A549 (cell line): ENCODE measurements at regions not wholly inside any gene's neighbourhood (a gene's known extent, or its start where the extent isn't known, plus 50 kb on each side); places are given as distances from the start of the nearest gene placed in this dataset.

Experiments
- ATAC-seq, 2 experiments: fragments of 200-7000 bp in 1 of 2; fragments of >200 bp in 1 of 2; cut with Nextera tagmentation in 1 of 2; cut with Tn5 transposase in 1 of 2; 3 replicates each; pipeline versions ENCODE4 v1.8.0 to v1.9.1; 2018 to 2020; ENCODE audit warnings: mild to moderate bottlenecking in 1 of 2, moderate library complexity in 1 of 2
- CTCF ChIA-PET: fragments of 300-600 bp; sonication (Branson Sonifier 250); formaldehyde crosslinking; extraction: SDS; loops from one replicate; lab custom pipeline; 2021; ENCODE audit warnings: antibody characterized with exemption, inconsistent platforms; lab: Yijun Ruan, JAX
- POLR2A ChIA-PET: fragments of 350-600 bp; formaldehyde crosslinking; extraction: SDS; loops from one replicate; lab custom pipeline; 2021; ENCODE audit warnings: antibody characterized with exemption, inconsistent platforms; lab: Yijun Ruan, JAX
- DNase-seq, 2 experiments: peaks; one replicate each; pipeline versions ENCODE4 v3.0.0 to v3.0.0-alpha.2; 2011 to 2016; ENCODE audit warnings: low read depth in 1 of 2, low spot score in 1 of 2
- FAIRE-seq: peaks from 2 replicates; lab custom pipeline; 2011; peaks lifted over from hg19 to GRCh38; lab: Jason Lieb, UNC
- H3K27ac ChIP-seq, 2 experiments: fragments of >200 bp; sonication (Bioruptor Twin); formaldehyde crosslinking; 3 replicates each; pipeline ENCODE4 v1.5.1; 2016 to 2017
- H3K4me1 ChIP-seq: fragments of >200 bp; sonication (Bioruptor Twin); formaldehyde crosslinking; 3 replicates; pipeline ENCODE4 v1.6.1; 2016
- H3K4me2 ChIP-seq: fragments of >200 bp; sonication (Bioruptor Twin); formaldehyde crosslinking; 3 replicates; pipeline ENCODE4 v1.6.1; 2016
- H3K4me3 ChIP-seq: fragments of >200 bp; sonication (Bioruptor Twin); formaldehyde crosslinking; 3 replicates; pipeline ENCODE4 v1.5.1; 2016
- H3K9me3 ChIP-seq: fragments of >200 bp; sonication (Bioruptor Twin); formaldehyde crosslinking; 3 replicates; pipeline ENCODE4 v1.6.1; 2016
- ATOH8 ChIP-seq: fragments of 250-450 bp; sonication (Bioruptor Pico); IDR thresholded peaks from 2 replicates; pipeline ENCODE4 v1.5.0; 2020; ENCODE audit warnings: low read depth, mild to moderate bottlenecking, moderate library complexity
- CBX8 ChIP-seq: fragments of 200-600 bp; sonication (generic); IDR thresholded peaks from 2 replicates; pipeline ENCODE4 v1.6.1; 2016
- CEBPB ChIP-seq, 2 experiments: fragments of >200 bp in 1 of 2; sonication (Bioruptor Twin) in 1 of 2; formaldehyde crosslinking in 1 of 2; IDR thresholded peaks; 2 replicates each; pipeline ENCODE4 v1.6.1; 2012 to 2016
- CHD2 ChIP-seq: fragments of 150-350 bp; IDR thresholded peaks from 2 replicates; pipeline ENCODE4 v1.6.1; 2014; ENCODE audit warnings: low read length; ENCODE audit not compliant: partially characterized antibody
- CHD4 ChIP-seq: fragments of 200-600 bp; sonication (generic); IDR thresholded peaks from 2 replicates; pipeline ENCODE4 v1.6.1; 2016; ENCODE audit warnings: antibody characterized with exemption, mild to moderate bottlenecking, borderline replicate concordance
- E2F6 ChIP-seq: IDR thresholded peaks from 2 replicates; pipeline ENCODE4 v1.6.1; 2012; ENCODE audit warnings: low read depth, borderline replicate concordance
- ELK1 ChIP-seq: fragments of 150-350 bp; IDR thresholded peaks from 2 replicates; pipeline ENCODE4 v1.6.1; 2014; ENCODE audit warnings: low read depth, mild to moderate bottlenecking, low read length
- FOSB ChIP-seq: fragments of 250-450 bp; sonication (Bioruptor Pico); IDR thresholded peaks from 2 replicates; pipeline ENCODE4 v1.5.0; 2020; ENCODE audit warnings: mild to moderate bottlenecking, moderate library complexity
- FOXS1 ChIP-seq: fragments of 250-450 bp; sonication (Bioruptor Pico); IDR thresholded peaks from 2 replicates; pipeline ENCODE4 v1.5.0; 2020; ENCODE audit warnings: mild to moderate bottlenecking, moderate library complexity
- GATA3 ChIP-seq: IDR thresholded peaks from 2 replicates; pipeline ENCODE4 v1.6.1; 2012; ENCODE audit warnings: borderline replicate concordance
- HDAC2 ChIP-seq: fragments of 200-600 bp; sonication (generic); IDR thresholded peaks from 2 replicates; pipeline ENCODE4 v1.6.1; 2016
- HES2 ChIP-seq: fragments of >200 bp; sonication (Bioruptor Twin); formaldehyde crosslinking; IDR thresholded peaks from 2 replicates; pipeline ENCODE4 v1.6.1; 2016
- HEYL ChIP-seq: fragments of 250-450 bp; sonication (Bioruptor Pico); IDR thresholded peaks from 2 replicates; pipeline ENCODE4 v1.8.0; 2021; ENCODE audit warnings: mild to moderate bottlenecking, moderate library complexity
- HMGXB4 ChIP-seq: fragments of 250-450 bp; sonication (Bioruptor Pico); IDR thresholded peaks from 2 replicates; pipeline ENCODE4 v1.5.0; 2021; ENCODE audit warnings: mild to moderate bottlenecking, moderate library complexity, borderline replicate concordance
- HOXA7 ChIP-seq: fragments of 250-450 bp; sonication (Bioruptor Pico); IDR thresholded peaks from 2 replicates; pipeline ENCODE4 v1.5.0; 2020; ENCODE audit warnings: mild to moderate bottlenecking, moderate library complexity
- HOXB5 ChIP-seq: fragments of 250-450 bp; sonication (Bioruptor Pico); IDR thresholded peaks from 2 replicates; pipeline ENCODE4 v1.5.0; 2020; ENCODE audit warnings: mild to moderate bottlenecking, moderate library complexity
- JUN ChIP-seq, 2 experiments: fragments of >200 bp; sonication (Bioruptor Twin); formaldehyde crosslinking; IDR thresholded peaks; 2 replicates in 1 of 2; 3 replicates in 1 of 2; pipeline ENCODE4 v1.6.1; 2016 to 2017
- JUNB ChIP-seq: fragments of >200 bp; sonication (Bioruptor Twin); formaldehyde crosslinking; IDR thresholded peaks from 2 replicates; pipeline ENCODE4 v1.6.1; 2016
- KDM5A ChIP-seq: fragments of 200-600 bp; sonication (generic); IDR thresholded peaks from 2 replicates; pipeline ENCODE4 v1.6.1; 2016; ENCODE audit warnings: antibody characterized with exemption, mild to moderate bottlenecking
- MAFK ChIP-seq: fragments of 450-650 bp; IDR thresholded peaks from 2 replicates; pipeline ENCODE4 v1.6.1; 2014; ENCODE audit not compliant: partially characterized antibody
- MAZ ChIP-seq: fragments of 150-350 bp; IDR thresholded peaks from 2 replicates; pipeline ENCODE4 v1.6.1; 2014; ENCODE audit warnings: antibody characterized with exemption, low read depth, low read length, borderline replicate concordance
- PHF8 ChIP-seq: fragments of 200-600 bp; sonication (generic); IDR thresholded peaks from 2 replicates; pipeline ENCODE4 v1.6.1; 2016; ENCODE audit warnings: low read depth, mild to moderate bottlenecking, antibody characterized with exemption, moderate library complexity, borderline replicate concordance
- POLR2AphosphoS2 ChIP-seq: conservative IDR thresholded peaks from 2 replicates; pipeline ENCODE4 v1.6.1; 2012; ENCODE audit warnings: low read length, improper control_type of control experiment, inconsistent platforms
- RARB ChIP-seq: fragments of 250-450 bp; sonication (Bioruptor Pico); IDR thresholded peaks from 2 replicates; pipeline ENCODE4 v1.8.0; 2021; ENCODE audit warnings: mild to moderate bottlenecking, moderate library complexity
- RCOR1 ChIP-seq: fragments of 150-350 bp; IDR thresholded peaks from 2 replicates; pipeline ENCODE4 v1.6.1; 2014; ENCODE audit warnings: antibody characterized with exemption, low read length, low read depth
- RFX5 ChIP-seq: fragments of 450-650 bp; IDR thresholded peaks from 2 replicates; pipeline ENCODE4 v1.7.1; 2014; ENCODE audit warnings: antibody characterized with exemption, mild to moderate bottlenecking, moderate library complexity
- TFCP2L1 ChIP-seq: fragments of 250-450 bp; sonication (Bioruptor Pico); IDR thresholded peaks from 2 replicates; pipeline ENCODE4 v1.5.0; 2021; ENCODE audit warnings: mild to moderate bottlenecking
- USF2 ChIP-seq: fragments of 450-650 bp; IDR thresholded peaks from 2 replicates; pipeline ENCODE4 v1.6.1; 2014; ENCODE audit warnings: antibody characterized with exemption
- ZFP36 ChIP-seq: fragments of 450-650 bp; IDR thresholded peaks from 2 replicates; pipeline ENCODE4 v1.6.1; 2014; ENCODE audit warnings: borderline replicate concordance; ENCODE audit not compliant: partially characterized antibody
- ZNF302 ChIP-seq: fragments of 250-450 bp; sonication (Bioruptor Pico); IDR thresholded peaks from 2 replicates; pipeline ENCODE4 v1.9.0; 2021; ENCODE audit warnings: inconsistent platforms, mild to moderate bottlenecking, moderate library complexity
- ZSCAN20 ChIP-seq: fragments of 250-450 bp; sonication (Bioruptor Pico); IDR thresholded peaks from 2 replicates; pipeline ENCODE4 v1.8.0; 2022; ENCODE audit warnings: mild to moderate bottlenecking, moderate library complexity
- WGBS: methylation state at CpG from one replicate; pipeline ENCODE4 v1.1.6; 2017; ENCODE audit errors: missing lambda C conversion rate; 5-methylcytosine and 5-hydroxymethylcytosine counted together

- Histone ChIP-seq H3K4me2 (no peak overlapping the region), H3K4me3 (no peak overlapping the region), H3K27ac (no peak overlapping the region)
- CTCF ChIA-PET = no interaction called here
- no peak for ATAC-seq
- TF ChIP-seq CBX8 = no peak
- TF ChIP-seq CHD2 = no peak
- no peak for TF ChIP-seq CEBPB (IDR thresholded peaks at IDR 0.05)
- TF ChIP-seq FOXS1 = no peak
- TF ChIP-seq TFCP2L1 = no peak
- TF ChIP-seq KDM5A = no peak
- TF ChIP-seq MAFK = no peak
- TF ChIP-seq ELK1 = no peak
- no peak for TF ChIP-seq JUN (IDR thresholded peaks at IDR 0.05)
- TF ChIP-seq PHF8 = no peak
- TF ChIP-seq RCOR1 = no peak
- TF ChIP-seq CHD4 = no peak
- TF ChIP-seq HES2 = no peak
- no peak for TF ChIP-seq GATA3
- no peak for TF ChIP-seq POLR2AphosphoS2
- no peak for TF ChIP-seq HDAC2
- TF ChIP-seq E2F6 = no peak
- no peak for TF ChIP-seq MAZ
- TF ChIP-seq HMGXB4 (CRISPR knock-in tag) = no peak
- TF ChIP-seq FOSB = no peak
- TF ChIP-seq, all 56 proteins: peak for 0
- no peaks in the 10 kb centered on the region for H3K4me1 ChIP-seq
- POLR2A ChIA-PET = no interaction called here
- FAIRE-seq = no peak
- DNase-seq = no peak
- H3K9me3 ChIP-seq = no peaks in the 10 kb centered on the region
These were observed 1757.8 kb upstream of the TENM3 start for GRCh38 chr4:180485407-180485806.

- no peak for FAIRE-seq
- no peak overlapping the region for H3K4me2 ChIP-seq
- no peak for DNase-seq
- no peaks in the 10 kb centered on the region for H3K4me1 ChIP-seq
- ChIA-PET POLR2A (no interaction called here), CTCF (no interaction called here)
- no peak overlapping the region for H3K4me3 ChIP-seq
- TF ChIP-seq RCOR1 (no peak), FOSB (no peak), USF2 (no peak), JUNB (no peak), HOXA7 (CRISPR knock-in tag) (no peak)
- TF ChIP-seq, all 56 proteins: peak for 0
- H3K9me3 ChIP-seq = no peaks in the 10 kb centered on the region
- no peak overlapping the region for H3K27ac ChIP-seq
- 5% methylated on average over 4 of the region's 4 CpGs for WGBS
- no peak for ATAC-seq
These were observed 1756.9 kb upstream of the TENM3 start for GRCh38 chr4:180486342-180486741.

- POLR2A ChIA-PET = no interaction called here
- Histone ChIP-seq H3K9me3 (no peaks in the 10 kb centered on the region), H3K4me2 (no peak overlapping the region), H3K4me1 (no peaks in the 10 kb centered on the region), H3K4me3 (no peak overlapping the region), H3K27ac (no peak overlapping the region)
- no peak for FAIRE-seq
- DNase-seq = no peak
- CTCF ChIA-PET = no interaction called here
- no peak for ATAC-seq
- TF ChIP-seq ZFP36 (no peak), ATOH8 (CRISPR knock-in tag) (no peak), USF2 (no peak), ZNF302 (CRISPR knock-in tag) (no peak), RARB (CRISPR knock-in tag) (no peak), HEYL (no peak), HOXB5 (no peak), MAFK (no peak), ZSCAN20 (CRISPR knock-in tag) (no peak), CHD4 (no peak), PHF8 (no peak), CHD2 (no peak), RFX5 (no peak), GATA3 (no peak)
These were observed 1753.4 kb upstream of the TENM3 start for GRCh38 chr4:180489787-180490186.
